ENCODE measurements at regions not wholly inside any gene's neighbourhood (a gene's known extent, or its start where the extent isn't known, plus 50 kb on each side); places are given as distances from the start of the nearest gene placed in this dataset.

DNA sequence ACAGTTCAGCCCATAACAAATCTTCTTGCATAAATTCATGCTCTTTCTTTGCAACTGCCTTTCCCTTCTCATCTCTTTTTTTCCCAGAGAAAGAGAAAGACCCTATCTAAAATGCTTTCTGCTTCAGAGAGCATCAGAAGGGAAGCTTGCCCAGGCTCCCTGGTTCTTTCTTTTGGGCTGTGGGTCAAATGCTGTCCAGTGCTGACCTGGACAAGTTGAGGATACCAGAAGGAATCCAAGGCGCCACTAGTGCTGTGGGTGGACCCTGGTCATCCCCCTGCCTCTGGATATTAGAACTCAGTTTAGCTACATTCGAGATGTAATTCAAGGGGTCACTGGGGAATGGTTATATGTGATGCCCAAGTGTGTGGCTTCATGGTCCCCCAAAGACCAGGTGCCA, 411.6 kb downstream of the RPS24 start:
- DNase-seq (ENCODE audit: extremely low read depth in 1 of 2, low read depth in 1 of 2), result no peak

DNA sequence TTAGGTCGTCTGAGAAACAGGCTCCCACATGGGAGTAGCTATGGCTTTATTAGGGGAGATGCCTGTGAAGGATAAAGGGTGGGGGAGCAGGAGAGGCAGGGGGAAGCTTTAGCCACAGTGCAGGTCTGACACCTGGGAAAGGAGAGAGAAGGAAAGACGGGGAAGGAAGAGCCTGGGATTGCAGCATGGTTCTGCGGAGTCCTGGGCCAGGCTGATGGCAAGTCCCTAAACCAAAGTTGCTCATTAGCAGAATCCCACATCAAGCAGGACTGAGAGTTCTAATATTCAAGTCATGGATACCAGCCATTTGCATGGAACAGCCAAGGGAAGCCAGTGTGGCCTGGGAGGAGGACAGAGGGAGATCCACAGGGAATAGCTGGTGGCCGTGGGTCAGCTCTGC, 414.8 kb downstream of the RPS24 start:
- no peak for DNase-seq (ENCODE audit: extremely low read depth in 1 of 2, low read depth in 1 of 2)

DNA sequence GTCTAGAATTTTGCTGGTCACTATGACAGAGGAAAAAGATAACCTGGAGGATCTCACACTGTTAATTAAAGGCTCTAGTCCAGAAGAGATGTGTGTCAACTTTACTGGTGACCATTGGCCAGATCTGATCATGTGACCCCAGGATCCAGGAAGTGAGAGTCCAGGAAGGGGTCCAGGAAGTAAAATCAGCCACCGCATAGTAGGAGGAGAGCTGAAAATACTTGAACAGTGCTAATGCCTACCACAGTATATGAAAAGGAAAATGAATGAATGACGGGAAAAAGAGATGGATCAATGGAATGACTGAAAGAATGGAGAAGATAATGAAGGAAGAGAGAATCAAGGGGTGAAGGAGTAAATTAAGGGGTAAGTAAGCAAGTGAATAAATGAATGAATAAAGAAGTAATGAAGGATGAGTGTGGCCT, 415.3 kb downstream of the RPS24 start:
- no peak for DNase-seq (ENCODE audit: extremely low read depth in 1 of 2, low read depth in 1 of 2)

DNA sequence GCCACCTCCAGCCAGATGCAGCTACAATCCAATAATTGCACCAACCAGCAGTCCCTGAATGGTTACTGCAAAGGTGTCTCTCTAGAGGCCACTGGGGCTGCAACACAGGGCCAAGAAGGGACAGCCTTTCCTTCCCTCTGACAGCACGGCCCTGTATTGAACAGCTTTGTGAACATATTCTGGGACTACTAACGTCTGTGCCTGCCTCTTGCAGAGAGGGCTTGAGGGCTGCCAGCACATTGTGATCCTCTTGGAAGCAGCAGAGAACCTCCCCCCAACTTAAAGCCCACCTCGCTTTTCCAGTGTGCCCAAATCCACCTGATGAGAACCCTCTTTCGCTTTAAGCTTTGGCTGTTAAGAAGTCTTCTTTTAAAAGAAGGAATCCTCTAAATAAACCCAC, 415.9 kb downstream of the RPS24 start:
- DNase-seq (ENCODE audit: extremely low read depth in 1 of 2, low read depth in 1 of 2), result no peak

DNA sequence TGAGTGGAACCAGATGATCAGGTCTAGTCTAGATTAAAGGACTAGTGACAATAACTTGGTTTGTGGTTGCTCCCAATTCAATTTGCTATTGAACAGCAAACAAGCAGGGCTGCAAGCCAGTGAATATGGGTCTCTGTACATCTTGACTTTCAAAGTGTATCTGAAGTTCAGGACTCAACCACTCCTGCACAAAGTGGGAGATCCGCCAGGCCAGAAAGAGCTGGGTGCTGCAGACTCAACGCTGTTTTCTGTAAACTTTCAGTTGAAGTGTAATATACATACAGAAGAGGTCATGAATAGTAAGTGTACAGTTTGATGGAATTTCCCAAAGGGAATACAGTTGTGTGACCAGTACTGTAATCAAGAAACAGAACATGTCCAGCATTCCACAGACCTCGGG, 416.6 kb downstream of the RPS24 start:
- no peak for DNase-seq (ENCODE audit: extremely low read depth in 1 of 2, low read depth in 1 of 2)

DNA sequence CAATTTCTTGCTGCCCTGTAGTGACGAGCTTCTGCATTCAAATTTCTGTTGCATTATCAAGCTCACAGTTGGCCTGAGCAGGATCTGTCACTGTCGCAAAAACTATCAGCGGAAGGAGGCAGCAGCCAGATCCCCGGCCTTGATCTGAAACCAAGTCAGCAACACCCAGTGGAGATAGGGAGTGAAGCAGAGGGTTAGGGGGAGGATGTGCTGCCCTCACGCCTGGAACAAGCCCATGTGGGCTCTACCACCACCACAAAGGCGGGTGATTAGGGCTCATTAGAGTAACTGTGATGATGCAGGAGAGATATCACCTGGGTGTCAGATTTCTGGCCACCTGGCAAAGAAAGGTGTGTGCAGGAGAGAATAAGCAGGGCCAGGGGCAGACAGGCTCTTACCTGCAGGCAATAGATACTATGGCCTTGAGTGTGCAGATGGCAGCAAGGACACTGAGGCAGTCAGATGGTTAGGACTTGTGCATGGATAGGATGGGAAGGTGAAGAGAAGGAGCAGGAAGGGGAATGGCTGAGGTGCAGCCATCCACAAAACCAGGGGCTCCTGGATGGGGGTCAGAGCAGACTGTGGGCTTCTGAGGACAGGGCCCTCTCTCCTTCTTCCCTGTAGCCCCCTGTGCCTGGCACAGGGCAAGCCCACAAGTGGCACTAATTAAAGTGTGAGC, 417.3 kb downstream of the RPS24 start:
- DNase-seq (ENCODE audit: extremely low read depth in 1 of 2, low read depth in 1 of 2), result no peak

DNA sequence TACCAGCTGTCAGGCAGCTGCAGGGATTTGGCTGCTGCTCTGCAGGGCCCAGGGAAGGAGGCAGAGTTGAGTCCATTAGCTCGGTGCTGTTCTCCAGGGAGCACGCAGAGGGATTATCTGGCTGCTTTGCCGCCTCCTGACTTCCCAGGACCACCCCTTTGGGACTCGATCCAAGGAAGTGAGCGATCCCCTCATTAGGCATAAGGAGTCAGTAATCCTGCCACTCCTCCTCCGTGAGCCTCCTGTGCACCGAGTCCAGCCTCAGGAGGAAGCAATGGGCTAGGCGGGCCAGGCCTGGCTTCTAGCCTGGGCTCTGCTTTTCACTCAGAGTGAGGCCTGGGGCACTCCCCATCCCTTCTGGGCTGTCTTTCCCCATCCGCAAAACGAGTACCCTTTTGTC, 417.9 kb downstream of the RPS24 start:
- DNase-seq (ENCODE audit: extremely low read depth in 1 of 2, low read depth in 1 of 2), result no peak

DNA sequence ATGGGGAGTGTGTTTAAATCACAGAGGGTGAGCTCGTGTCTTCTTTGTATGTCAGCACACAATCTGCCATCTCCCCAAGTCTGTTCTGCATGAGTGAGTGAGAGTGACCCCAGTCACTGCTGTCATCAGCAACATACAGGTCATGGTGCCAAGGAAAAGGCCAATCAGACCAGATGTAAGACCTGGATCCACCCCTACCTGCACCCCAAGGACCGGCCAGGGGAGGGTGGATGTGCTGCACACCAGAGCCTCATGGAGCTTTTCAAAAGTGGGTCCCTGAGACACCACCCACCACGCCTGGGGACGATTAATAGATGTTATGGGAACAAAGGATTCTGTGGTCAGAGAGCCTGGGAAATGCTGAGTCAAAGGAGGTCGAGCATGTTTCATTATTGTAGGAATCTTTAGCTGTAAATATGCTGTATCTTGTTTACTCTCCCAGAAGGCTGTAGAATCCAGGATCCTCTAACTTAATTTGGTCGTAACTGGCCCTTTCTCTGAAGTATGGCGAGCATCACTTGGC, 420.5 kb downstream of the RPS24 start:
- DNase-seq (ENCODE audit: extremely low read depth in 1 of 2, low read depth in 1 of 2), result no peak

DNA sequence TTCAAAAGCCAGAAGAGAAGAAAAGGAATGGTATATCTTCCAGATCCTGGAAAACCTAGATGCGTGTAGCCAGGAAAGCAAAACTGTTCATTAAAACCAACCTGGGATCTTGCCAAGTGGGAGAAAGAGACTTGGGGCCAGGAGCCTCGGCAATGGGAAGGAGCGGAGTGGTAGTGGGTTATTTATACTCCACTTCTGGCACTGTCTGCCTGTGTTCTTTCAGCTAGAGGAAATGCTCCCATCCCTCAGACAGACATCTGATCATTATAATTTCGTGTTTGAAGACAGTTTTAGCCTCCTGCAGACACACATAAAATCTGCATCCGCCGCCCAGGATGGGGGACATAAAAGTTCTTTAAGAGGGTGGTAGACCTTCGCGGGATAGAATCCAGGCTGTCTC, 421.6 kb downstream of the RPS24 start:
- no peak for DNase-seq (ENCODE audit: extremely low read depth in 1 of 2, low read depth in 1 of 2)

DNA sequence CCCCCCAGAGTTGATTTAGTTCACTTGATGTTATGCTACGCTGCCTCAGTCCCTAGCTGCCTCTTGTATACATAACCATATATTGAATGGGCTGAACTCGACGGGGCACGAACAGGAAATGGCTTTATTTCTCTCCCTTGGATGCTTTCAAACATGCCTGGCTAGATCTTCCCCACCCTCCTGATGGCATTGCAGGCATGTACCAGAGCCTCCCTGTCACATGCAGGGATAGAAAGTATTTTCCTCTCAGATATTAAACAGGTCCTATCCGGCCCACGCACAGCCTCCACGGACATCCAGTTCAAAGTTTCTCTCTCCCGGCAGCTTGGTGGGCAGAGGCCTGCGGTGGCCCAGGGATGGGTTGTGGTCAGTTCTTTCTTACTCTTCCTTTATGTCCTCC, 422.1 kb downstream of the RPS24 start:
- DNase-seq (ENCODE audit: extremely low read depth in 1 of 2, low read depth in 1 of 2), result no peak

DNA sequence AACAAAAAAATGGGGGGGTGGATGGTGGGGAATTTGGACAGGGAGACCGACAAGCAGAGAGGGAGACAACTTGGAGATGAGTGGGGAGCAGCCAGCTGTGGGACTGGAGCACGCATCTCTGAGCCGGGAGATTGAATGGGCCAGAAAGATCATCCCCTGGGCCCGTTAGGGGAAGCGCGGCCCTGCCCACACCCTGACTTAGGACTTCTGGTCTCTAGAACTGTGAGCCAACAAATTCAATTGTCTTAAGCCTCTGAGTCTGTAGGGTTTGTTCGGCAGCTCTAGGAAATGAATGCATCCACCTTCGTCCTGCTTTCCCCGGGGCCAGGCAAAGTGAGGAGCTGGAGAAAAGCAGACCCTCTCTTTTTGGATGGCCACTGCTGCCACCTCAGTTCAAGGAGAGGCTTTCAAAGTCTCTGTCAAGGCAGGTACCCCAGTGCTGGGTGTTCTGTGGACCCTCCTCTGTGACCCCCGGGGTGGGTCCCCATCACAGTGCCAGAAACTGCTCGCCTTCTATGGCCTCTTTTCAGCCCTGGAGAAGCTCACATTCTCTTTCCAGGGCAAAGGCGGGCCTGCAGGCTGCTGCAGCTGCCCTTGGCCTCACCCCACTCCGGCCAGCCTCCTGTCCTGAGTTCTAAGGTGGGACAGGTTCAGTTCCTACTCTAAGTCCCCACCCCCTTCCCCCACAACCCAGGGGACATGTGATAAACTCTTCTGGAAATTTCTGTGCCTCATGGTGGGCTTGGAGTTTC, 423.2 kb downstream of the RPS24 start:
- no peak for DNase-seq (ENCODE audit: extremely low read depth in 1 of 2, low read depth in 1 of 2)

DNA sequence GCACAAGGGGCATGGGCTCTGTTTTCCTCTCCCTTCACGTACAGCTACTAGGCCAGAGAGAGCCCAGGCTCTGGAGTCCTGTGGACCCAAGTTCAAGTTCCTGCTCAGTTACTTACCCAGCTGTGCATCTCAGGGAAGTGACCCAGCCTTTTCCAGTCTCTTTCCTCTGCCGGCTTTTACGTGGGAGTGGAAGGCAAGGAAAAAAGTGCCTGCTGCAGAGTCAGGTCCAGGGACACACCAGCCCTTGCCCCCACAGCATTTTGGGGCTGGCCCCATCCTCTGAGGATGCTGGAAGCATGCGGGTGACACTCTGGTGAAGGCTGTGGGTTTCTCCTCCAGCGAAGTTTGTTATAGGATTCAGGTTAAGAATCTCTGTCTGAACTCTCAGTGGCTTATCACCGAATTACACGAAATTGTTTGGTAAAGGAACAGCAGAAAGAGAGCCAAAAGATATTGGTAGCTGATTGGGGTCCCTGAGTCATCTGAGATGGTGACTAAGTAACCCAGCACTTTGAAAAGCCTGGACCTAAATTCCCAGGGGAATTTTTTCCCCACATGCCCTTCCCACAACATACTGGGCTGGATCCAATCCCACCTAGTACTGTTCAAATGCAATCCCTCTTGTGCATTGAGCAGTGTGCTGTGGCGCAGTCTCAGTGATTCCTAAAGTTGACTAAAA, 424.3 kb downstream of the RPS24 start:
- DNase-seq (ENCODE audit: extremely low read depth in 1 of 2, low read depth in 1 of 2), result no peak

DNA sequence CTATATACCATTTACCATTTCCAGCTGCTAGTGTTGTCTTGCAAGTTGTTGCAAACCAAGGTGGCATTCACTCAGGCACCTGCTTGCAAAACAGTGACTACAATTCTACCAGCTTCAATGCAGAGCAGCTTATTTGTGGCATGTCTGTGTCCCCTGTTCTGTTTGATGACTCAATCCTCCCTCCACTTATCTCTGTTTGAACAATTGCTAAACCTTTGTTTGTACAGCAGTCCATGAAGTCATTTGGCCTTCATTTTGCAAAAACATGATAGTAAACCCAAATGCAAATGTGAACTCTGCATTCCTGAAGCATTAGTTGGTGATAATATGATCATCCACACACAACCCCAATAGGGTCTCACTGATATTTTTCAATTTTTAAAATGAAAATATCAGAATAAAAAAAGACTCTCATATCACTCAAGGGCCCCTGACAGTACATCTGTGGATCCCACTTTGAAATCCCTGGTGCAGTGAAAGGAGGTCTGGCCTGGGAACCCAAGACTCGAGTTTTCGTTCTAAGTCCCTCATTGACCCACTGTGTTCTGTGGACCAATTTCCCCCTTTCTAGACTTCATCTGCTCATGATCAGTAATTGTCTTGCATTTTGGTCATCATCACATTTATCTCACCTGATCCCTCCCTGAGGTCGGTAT, 425.4 kb downstream of the RPS24 start:
- no peak for DNase-seq (ENCODE audit: extremely low read depth in 1 of 2, low read depth in 1 of 2)

DNA sequence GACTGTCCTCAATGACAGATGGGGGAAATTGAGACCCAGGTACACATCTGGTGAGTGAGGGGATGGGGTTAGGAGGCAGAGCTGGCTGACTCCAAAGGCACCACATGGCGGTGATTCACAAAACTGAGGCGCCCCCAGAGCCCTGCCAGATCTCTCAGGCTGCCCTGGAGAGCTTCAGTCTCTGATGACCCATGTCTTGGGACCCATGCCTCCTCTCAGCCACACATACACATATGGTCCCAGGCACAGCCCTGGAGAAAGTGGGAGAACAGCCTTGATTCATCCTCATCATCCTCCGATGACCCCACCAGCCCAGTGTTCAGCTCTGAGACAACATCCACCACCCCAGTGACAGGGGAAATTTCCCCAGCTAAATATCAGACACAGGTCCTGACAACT, 426.0 kb downstream of the RPS24 start:
- DNase-seq (ENCODE audit: extremely low read depth in 1 of 2, low read depth in 1 of 2), result no peak

DNA sequence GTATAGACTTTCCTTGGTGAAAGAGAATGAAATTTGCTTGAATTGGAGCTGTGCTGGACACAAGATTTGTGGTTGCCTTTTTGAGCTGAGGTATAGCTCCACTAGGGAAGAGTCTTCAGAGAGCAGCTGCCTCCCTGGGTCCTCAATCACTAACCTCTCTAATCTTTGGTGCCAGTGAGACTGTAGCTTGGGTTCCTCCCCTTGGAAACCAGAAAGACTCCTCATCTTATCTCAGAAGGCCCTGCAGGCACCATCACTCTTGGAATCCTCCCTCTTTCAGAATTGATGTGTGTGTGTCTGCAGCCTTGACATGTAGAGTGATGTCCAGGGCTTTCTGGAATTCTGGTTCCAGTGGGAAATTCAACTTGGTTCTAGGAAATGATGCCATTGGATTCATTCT, 426.5 kb downstream of the RPS24 start:
- DNase-seq (ENCODE audit: extremely low read depth in 1 of 2, low read depth in 1 of 2), result no peak

DNA sequence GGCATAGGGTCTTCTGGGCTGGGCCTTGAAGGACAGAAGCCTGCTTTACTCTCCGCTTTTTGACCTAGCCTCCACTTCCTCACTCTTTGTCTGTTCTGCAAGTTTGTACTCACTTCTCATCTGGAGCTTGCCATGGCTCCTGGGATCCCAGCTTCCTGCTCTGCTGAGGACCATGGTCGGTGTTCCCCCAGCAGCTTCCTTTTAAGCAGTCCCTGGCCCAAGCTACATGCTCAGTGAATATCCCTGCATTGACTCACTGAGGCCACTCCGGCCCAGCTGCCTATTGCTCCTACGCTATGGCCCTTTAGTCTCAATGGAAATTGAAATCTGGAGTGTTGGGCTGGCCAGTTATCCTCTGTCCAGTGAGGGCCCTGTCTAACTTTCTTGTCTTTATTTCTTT, 427.7 kb downstream of the RPS24 start:
- DNase-seq (ENCODE audit: extremely low read depth in 1 of 2, low read depth in 1 of 2), result no peak

DNA sequence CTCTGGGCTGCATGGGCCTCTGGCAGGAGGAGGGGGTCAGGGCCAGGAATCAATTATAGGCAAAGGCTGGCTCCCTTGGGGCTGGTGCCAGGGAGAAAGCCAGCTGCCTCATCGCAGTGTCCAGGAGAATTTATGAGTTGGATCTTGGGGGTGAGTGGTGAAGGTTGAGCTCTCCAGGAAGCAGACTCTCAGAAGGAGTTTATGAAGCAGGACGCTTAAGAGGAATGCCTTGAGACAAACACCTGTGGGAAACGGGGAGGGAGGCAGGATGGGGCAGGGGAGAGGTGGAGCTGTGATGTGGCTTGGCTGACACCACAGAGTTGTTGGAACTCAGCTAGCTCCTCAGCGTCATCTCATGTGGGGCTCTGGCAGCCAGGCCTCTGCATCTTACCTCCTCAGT, 428.5 kb downstream of the RPS24 start:
- no peak for DNase-seq (ENCODE audit: extremely low read depth in 1 of 2, low read depth in 1 of 2)

DNA sequence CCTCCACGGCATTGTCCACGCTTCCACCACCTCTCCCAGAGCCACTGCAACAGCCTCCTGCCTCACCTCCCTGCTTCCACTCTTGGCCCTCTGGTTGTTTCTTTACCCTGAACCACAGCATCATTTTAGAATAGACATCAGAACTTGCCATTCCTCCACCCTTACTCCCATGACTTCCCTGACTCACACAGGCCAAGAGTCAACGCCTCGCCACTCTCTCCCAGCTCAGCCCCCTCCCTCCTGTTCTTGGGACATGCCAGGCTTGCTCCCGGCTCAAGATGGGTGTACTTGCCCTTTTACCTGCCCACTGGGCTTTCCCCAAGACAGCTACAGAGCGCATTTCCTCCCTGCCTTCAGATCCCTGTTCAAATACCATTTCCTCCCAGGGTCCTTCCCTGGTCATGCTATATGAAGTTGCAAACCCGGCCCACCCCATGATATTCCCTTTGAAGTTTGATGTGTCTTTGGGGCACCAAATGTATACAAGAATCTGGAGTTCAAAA, 429.1 kb downstream of the RPS24 start:
- DNase-seq (ENCODE audit: extremely low read depth in 1 of 2, low read depth in 1 of 2), result no peak

DNA sequence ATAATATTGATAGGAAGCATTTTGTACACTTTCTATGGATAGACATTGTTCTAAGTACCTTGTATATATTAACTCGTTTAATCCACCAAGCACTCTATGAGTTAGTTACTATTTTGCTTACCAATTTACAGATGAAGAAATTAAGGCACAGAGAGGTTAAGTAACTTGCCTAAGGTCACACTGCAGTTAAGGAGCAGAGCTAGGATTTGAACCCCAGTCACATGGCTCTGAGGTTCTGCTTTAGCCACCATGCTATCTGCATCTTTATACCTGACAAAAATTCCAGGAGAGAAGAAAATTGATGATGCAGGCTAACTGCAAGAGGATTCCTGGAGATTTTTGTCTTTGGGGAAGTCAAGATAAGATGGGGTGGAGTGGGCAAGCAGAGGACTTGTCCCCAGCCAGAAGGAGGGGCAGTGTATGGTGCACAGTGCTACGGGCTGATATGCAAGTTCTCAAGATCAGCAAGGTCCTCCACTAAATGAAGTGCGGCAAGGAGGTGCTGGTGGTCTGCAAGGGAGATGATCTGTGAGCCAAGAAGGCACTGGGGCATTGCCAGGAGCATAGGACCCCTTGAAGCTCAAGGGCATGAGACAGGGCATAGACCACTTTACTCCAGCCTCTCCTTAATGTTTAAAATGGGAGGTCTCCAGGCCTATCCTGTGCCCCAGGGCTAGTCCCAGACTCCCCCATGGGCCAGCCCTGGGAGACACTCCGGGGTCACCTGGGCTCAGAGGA, 430.6 kb downstream of the RPS24 start:
- DNase-seq (ENCODE audit: extremely low read depth in 1 of 2, low read depth in 1 of 2), result no peak

DNA sequence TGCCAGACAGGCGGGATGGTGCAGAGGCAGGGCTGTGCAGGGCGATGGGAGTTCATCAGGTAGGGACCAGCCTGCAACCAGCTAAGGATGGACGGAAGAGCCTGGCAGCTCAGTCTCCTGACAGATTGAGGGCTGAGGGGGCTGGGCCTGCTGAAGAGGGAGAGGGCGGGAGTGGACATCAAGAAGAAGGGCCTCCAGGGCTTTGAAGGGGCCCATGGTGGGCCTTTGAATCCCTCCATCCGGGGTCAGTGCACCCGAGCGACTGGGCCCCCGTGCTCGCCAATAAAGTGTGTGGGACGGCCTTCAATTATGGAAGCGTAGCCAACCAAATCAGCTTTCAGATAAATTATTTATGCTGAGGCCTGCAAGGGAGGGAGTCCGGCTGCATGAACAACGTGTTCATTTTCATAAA, 431.2 kb downstream of the RPS24 start:
- DNase-seq (ENCODE audit: extremely low read depth in 1 of 2, low read depth in 1 of 2), result no peak

DNA sequence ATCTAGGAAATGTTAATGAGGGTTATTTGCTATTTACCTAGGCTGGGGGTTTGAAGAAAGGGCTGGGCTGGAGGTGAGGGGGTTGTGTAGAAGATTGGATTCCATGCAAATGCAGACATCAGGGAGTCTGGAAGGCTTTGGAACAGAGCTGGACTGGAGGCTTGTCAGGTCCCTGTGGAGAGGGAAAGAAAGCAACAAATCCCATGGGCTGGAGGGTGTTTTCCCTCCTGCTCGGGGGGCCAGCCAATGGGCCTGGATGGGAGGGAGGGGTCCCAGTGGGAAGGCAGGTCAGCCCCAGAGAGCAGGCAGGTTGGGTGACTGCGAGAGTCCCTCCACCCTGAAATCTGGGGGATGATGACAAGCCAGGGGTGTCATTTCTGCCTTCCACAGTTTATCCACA, 431.8 kb downstream of the RPS24 start:
- no peak for DNase-seq (ENCODE audit: extremely low read depth in 1 of 2, low read depth in 1 of 2)

Data from stimulated activated CD8-positive, alpha-beta memory T cell treated with anti-CD3 and anti-CD28 coated beads, Interleukin-7, amount 100 ng/mL, for 48 hours (primary cell).